ENCODE measurements at regions not wholly inside any gene's neighbourhood (a gene's known extent, or its start where the extent isn't known, plus 50 kb on each side); places are given as distances from the start of the nearest gene placed in this dataset.

GRCh38 chr4:96063639-96064038, 223.7 kb downstream of the PDHA2 start:
- in situ Hi-C loops (cut with HindIII; ENCODE audit: low pct_ligation_motif_present, low pct_unique_long_range_greater_than_20kb, low sequenced_read_pairs) = no loop called here
- DNase-seq = no peak

- no peak for DNase-seq
- in situ Hi-C loops (cut with HindIII; ENCODE audit: low pct_ligation_motif_present, low pct_unique_long_range_greater_than_20kb, low sequenced_read_pairs) = no loop called here
Measured at GRCh38 chr4:96073461-96073860, 233.6 kb downstream of the PDHA2 start.

- in situ Hi-C loops (cut with HindIII; ENCODE audit: low pct_ligation_motif_present, low pct_unique_long_range_greater_than_20kb, low sequenced_read_pairs) = no loop called here
- DNase-seq = no peak
Measured at GRCh38 chr4:96092151-96092705, 252.3 kb downstream of the PDHA2 start.

- in situ Hi-C loops (cut with HindIII; ENCODE audit: low pct_ligation_motif_present, low pct_unique_long_range_greater_than_20kb, low sequenced_read_pairs) = no loop called here
- no peak for DNase-seq
Measured at GRCh38 chr4:96093057-96093456, 253.2 kb downstream of the PDHA2 start.

GRCh38 chr4:96093563-96093962, 253.7 kb downstream of the PDHA2 start:
- in situ Hi-C loops (cut with HindIII; ENCODE audit: low pct_ligation_motif_present, low pct_unique_long_range_greater_than_20kb, low sequenced_read_pairs) = no loop called here
- no peak for DNase-seq

GRCh38 chr4:96094183-96094582, 254.3 kb downstream of the PDHA2 start:
- in situ Hi-C loops (cut with HindIII; ENCODE audit: low pct_ligation_motif_present, low pct_unique_long_range_greater_than_20kb, low sequenced_read_pairs) = no loop called here
- DNase-seq = no peak

- no peak for DNase-seq
- in situ Hi-C loops (cut with HindIII; ENCODE audit: low pct_ligation_motif_present, low pct_unique_long_range_greater_than_20kb, low sequenced_read_pairs) = no loop called here
Measured at GRCh38 chr4:96097040-96097607, 257.2 kb downstream of the PDHA2 start.

- DNase-seq = no peak
- in situ Hi-C loops (cut with HindIII; ENCODE audit: low pct_ligation_motif_present, low pct_unique_long_range_greater_than_20kb, low sequenced_read_pairs) = no loop called here
Measured at GRCh38 chr4:96097693-96098092, 257.8 kb downstream of the PDHA2 start.

- no peak for DNase-seq
- in situ Hi-C loops (cut with HindIII; ENCODE audit: low pct_ligation_motif_present, low pct_unique_long_range_greater_than_20kb, low sequenced_read_pairs) = no loop called here
Measured at GRCh38 chr4:96099031-96099430, 259.1 kb downstream of the PDHA2 start.

GRCh38 chr4:96102541-96103026, 262.7 kb downstream of the PDHA2 start:
- no peak for DNase-seq
- in situ Hi-C loops (cut with HindIII; ENCODE audit: low pct_ligation_motif_present, low pct_unique_long_range_greater_than_20kb, low sequenced_read_pairs) = no loop called here

- in situ Hi-C loops (cut with HindIII; ENCODE audit: low pct_ligation_motif_present, low pct_unique_long_range_greater_than_20kb, low sequenced_read_pairs) = no loop called here
- no peak for DNase-seq
Measured at GRCh38 chr4:96103086-96103485, 263.2 kb downstream of the PDHA2 start.

- in situ Hi-C loops (cut with HindIII; ENCODE audit: low pct_ligation_motif_present, low pct_unique_long_range_greater_than_20kb, low sequenced_read_pairs) = no loop called here
- DNase-seq = no peak
Measured at GRCh38 chr4:96108146-96108545, 268.3 kb downstream of the PDHA2 start.

GRCh38 chr4:96112631-96113030, 272.7 kb downstream of the PDHA2 start:
- in situ Hi-C loops (cut with HindIII; ENCODE audit: low pct_ligation_motif_present, low pct_unique_long_range_greater_than_20kb, low sequenced_read_pairs) = no loop called here
- no peak for DNase-seq

GRCh38 chr4:96120206-96120605, 280.3 kb downstream of the PDHA2 start:
- in situ Hi-C loops (cut with HindIII; ENCODE audit: low pct_ligation_motif_present, low pct_unique_long_range_greater_than_20kb, low sequenced_read_pairs) = no loop called here
- no peak for DNase-seq

GRCh38 chr4:96126227-96126626, 286.3 kb downstream of the PDHA2 start:
- in situ Hi-C loops (cut with HindIII; ENCODE audit: low pct_ligation_motif_present, low pct_unique_long_range_greater_than_20kb, low sequenced_read_pairs) = no loop called here
- no peak for DNase-seq

GRCh38 chr4:96131186-96131585, 291.3 kb downstream of the PDHA2 start:
- in situ Hi-C loops (cut with HindIII; ENCODE audit: low pct_ligation_motif_present, low pct_unique_long_range_greater_than_20kb, low sequenced_read_pairs) = no loop called here
- no peak for DNase-seq

GRCh38 chr4:96134806-96135205, 294.9 kb downstream of the PDHA2 start:
- in situ Hi-C loops (cut with HindIII; ENCODE audit: low pct_ligation_motif_present, low pct_unique_long_range_greater_than_20kb, low sequenced_read_pairs) = no loop called here
- no peak for DNase-seq

GRCh38 chr4:96136056-96136455, 296.2 kb downstream of the PDHA2 start:
- no peak for DNase-seq

GRCh38 chr4:96139251-96139929, 299.5 kb downstream of the PDHA2 start:
- no peak for DNase-seq
- in situ Hi-C loops (cut with HindIII; ENCODE audit: low pct_ligation_motif_present, low pct_unique_long_range_greater_than_20kb, low sequenced_read_pairs) = no loop called here

More at GRCh38 chr4:96136056-96136455, 296.2 kb downstream of the PDHA2 start:
- in situ Hi-C loops (cut with HindIII; ENCODE audit: low pct_ligation_motif_present, low pct_unique_long_range_greater_than_20kb, low sequenced_read_pairs) = no loop called here

GRCh38 chr4:96145601-96146000, 305.7 kb downstream of the PDHA2 start:
- in situ Hi-C loops (cut with HindIII; ENCODE audit: low pct_ligation_motif_present, low pct_unique_long_range_greater_than_20kb, low sequenced_read_pairs) = no loop called here
- no peak for DNase-seq
